A549 (cell line): ENCODE measurements at regions not wholly inside any gene's neighbourhood (a gene's known extent, or its start where the extent isn't known, plus 50 kb on each side); places are given as distances from the start of the nearest gene placed in this dataset.

Source experiments
- ATAC-seq, 2 experiments: fragments of 200-7000 bp in 1 of 2; fragments of >200 bp in 1 of 2; cut with Nextera tagmentation in 1 of 2; cut with Tn5 transposase in 1 of 2; 3 replicates each; pipeline versions ENCODE4 v1.8.0 to v1.9.1; 2018 to 2020; ENCODE audit warnings: mild to moderate bottlenecking in 1 of 2, moderate library complexity in 1 of 2
- CTCF ChIA-PET: fragments of 300-600 bp; sonication (Branson Sonifier 250); formaldehyde crosslinking; extraction: SDS; loops from one replicate; lab custom pipeline; 2021; ENCODE audit warnings: antibody characterized with exemption, inconsistent platforms; lab: Yijun Ruan, JAX
- POLR2A ChIA-PET: fragments of 350-600 bp; formaldehyde crosslinking; extraction: SDS; loops from one replicate; lab custom pipeline; 2021; ENCODE audit warnings: antibody characterized with exemption, inconsistent platforms; lab: Yijun Ruan, JAX
- DNase-seq, 2 experiments: peaks; one replicate each; pipeline versions ENCODE4 v3.0.0 to v3.0.0-alpha.2; 2011 to 2016; ENCODE audit warnings: low read depth in 1 of 2, low spot score in 1 of 2
- FAIRE-seq: peaks from 2 replicates; lab custom pipeline; 2011; peaks lifted over from hg19 to GRCh38; lab: Jason Lieb, UNC
- H3K27ac ChIP-seq, 2 experiments: fragments of >200 bp; sonication (Bioruptor Twin); formaldehyde crosslinking; 3 replicates each; pipeline ENCODE4 v1.5.1; 2016 to 2017
- H3K4me1 ChIP-seq: fragments of >200 bp; sonication (Bioruptor Twin); formaldehyde crosslinking; 3 replicates; pipeline ENCODE4 v1.6.1; 2016
- H3K4me2 ChIP-seq: fragments of >200 bp; sonication (Bioruptor Twin); formaldehyde crosslinking; 3 replicates; pipeline ENCODE4 v1.6.1; 2016
- H3K4me3 ChIP-seq: fragments of >200 bp; sonication (Bioruptor Twin); formaldehyde crosslinking; 3 replicates; pipeline ENCODE4 v1.5.1; 2016
- H3K9me3 ChIP-seq: fragments of >200 bp; sonication (Bioruptor Twin); formaldehyde crosslinking; 3 replicates; pipeline ENCODE4 v1.6.1; 2016
- BHLHE40 ChIP-seq: IDR thresholded peaks from 2 replicates; pipeline ENCODE4 v1.6.1; 2012; ENCODE audit warnings: low read depth, low read length, inconsistent platforms
- CBX2 ChIP-seq: fragments of 200-600 bp; sonication (generic); IDR thresholded peaks from 2 replicates; pipeline ENCODE4 v1.6.1; 2016; ENCODE audit warnings: low read depth, mild to moderate bottlenecking, borderline replicate concordance
- CEBPB ChIP-seq, 2 experiments: fragments of >200 bp in 1 of 2; sonication (Bioruptor Twin) in 1 of 2; formaldehyde crosslinking in 1 of 2; IDR thresholded peaks; 2 replicates each; pipeline ENCODE4 v1.6.1; 2012 to 2016
- CHD2 ChIP-seq: fragments of 150-350 bp; IDR thresholded peaks from 2 replicates; pipeline ENCODE4 v1.6.1; 2014; ENCODE audit warnings: low read length; ENCODE audit not compliant: partially characterized antibody
- CHD4 ChIP-seq: fragments of 200-600 bp; sonication (generic); IDR thresholded peaks from 2 replicates; pipeline ENCODE4 v1.6.1; 2016; ENCODE audit warnings: antibody characterized with exemption, mild to moderate bottlenecking, borderline replicate concordance
- EHMT2 ChIP-seq: fragments of 200-600 bp; sonication (generic); IDR thresholded peaks from 2 replicates; pipeline ENCODE4 v1.6.1; 2016; ENCODE audit warnings: antibody characterized with exemption, low read depth, mild to moderate bottlenecking, moderate library complexity
- FOSL2 ChIP-seq, 2 experiments: fragments of 450-650 bp in 1 of 2; fragments of >200 bp in 1 of 2; sonication (Bioruptor Twin) in 1 of 2; formaldehyde crosslinking; IDR thresholded peaks; 2 replicates each; pipeline versions ENCODE4 v1.5.0 to v1.6.1; 2016 to 2020; ENCODE audit warnings: mild to moderate bottlenecking in 1 of 2, moderate library complexity in 1 of 2
- HDAC2 ChIP-seq: fragments of 200-600 bp; sonication (generic); IDR thresholded peaks from 2 replicates; pipeline ENCODE4 v1.6.1; 2016
- HOXB13 ChIP-seq: fragments of 250-450 bp; sonication (Bioruptor Pico); IDR thresholded peaks from 2 replicates; pipeline ENCODE4 v1.5.0; 2020; ENCODE audit warnings: low read depth, mild to moderate bottlenecking, moderate library complexity
- HOXB5 ChIP-seq: fragments of 250-450 bp; sonication (Bioruptor Pico); IDR thresholded peaks from 2 replicates; pipeline ENCODE4 v1.5.0; 2020; ENCODE audit warnings: mild to moderate bottlenecking, moderate library complexity
- KDM1A ChIP-seq: fragments of 200-600 bp; sonication (generic); IDR thresholded peaks from 2 replicates; pipeline ENCODE4 v1.6.1; 2016; ENCODE audit warnings: low read depth, mild to moderate bottlenecking
- MYC ChIP-seq: IDR thresholded peaks from 2 replicates; pipeline ENCODE4 v1.6.1; 2012; ENCODE audit warnings: mild to moderate bottlenecking, inconsistent platforms, low read length, improper control_type of control experiment, borderline replicate concordance
- NPAS2 ChIP-seq: fragments of 250-450 bp; sonication (Bioruptor Pico); IDR thresholded peaks from 2 replicates; pipeline ENCODE4 v1.8.0; 2022; ENCODE audit warnings: mild to moderate bottlenecking, moderate library complexity, borderline replicate concordance
- NR3C1 ChIP-seq: fragments of >200 bp; sonication (Bioruptor Twin); formaldehyde crosslinking; IDR thresholded peaks from 3 replicates; pipeline ENCODE4 v1.6.1; 2017
- RARB ChIP-seq: fragments of 250-450 bp; sonication (Bioruptor Pico); IDR thresholded peaks from 2 replicates; pipeline ENCODE4 v1.8.0; 2021; ENCODE audit warnings: mild to moderate bottlenecking, moderate library complexity
- REST ChIP-seq: fragments of 200-600 bp; sonication (generic); IDR thresholded peaks from 2 replicates; pipeline ENCODE4 v1.6.1; 2016; ENCODE audit warnings: antibody characterized with exemption, mild to moderate bottlenecking, moderate library complexity
- RFX5 ChIP-seq: fragments of 450-650 bp; IDR thresholded peaks from 2 replicates; pipeline ENCODE4 v1.7.1; 2014; ENCODE audit warnings: antibody characterized with exemption, mild to moderate bottlenecking, moderate library complexity
- SMC3 ChIP-seq: fragments of >200 bp; sonication (Bioruptor Twin); formaldehyde crosslinking; IDR thresholded peaks from 3 replicates; pipeline ENCODE4 v1.6.1; 2018; ENCODE audit warnings: inconsistent platforms
- SREBF2 ChIP-seq: fragments of 450-650 bp; IDR thresholded peaks from 2 replicates; pipeline ENCODE4 v1.6.1; 2014; ENCODE audit warnings: mild to moderate bottlenecking, moderate library complexity
- TFCP2L1 ChIP-seq: fragments of 250-450 bp; sonication (Bioruptor Pico); IDR thresholded peaks from 2 replicates; pipeline ENCODE4 v1.5.0; 2021; ENCODE audit warnings: mild to moderate bottlenecking
- TP53 ChIP-seq: fragments of 250-450 bp; sonication (Bioruptor Pico); IDR thresholded peaks from 2 replicates; pipeline ENCODE4 v1.5.0; 2021; ENCODE audit warnings: mild to moderate bottlenecking, moderate library complexity
- ZC3H11A ChIP-seq: fragments of 450-650 bp; IDR thresholded peaks from 2 replicates; pipeline ENCODE4 v1.6.1; 2014; ENCODE audit warnings: antibody characterized with exemption, mild to moderate bottlenecking
- ZSCAN20 ChIP-seq: fragments of 250-450 bp; sonication (Bioruptor Pico); IDR thresholded peaks from 2 replicates; pipeline ENCODE4 v1.8.0; 2022; ENCODE audit warnings: mild to moderate bottlenecking, moderate library complexity
- WGBS: methylation state at CpG from one replicate; pipeline ENCODE4 v1.1.6; 2017; ENCODE audit errors: missing lambda C conversion rate; 5-methylcytosine and 5-hydroxymethylcytosine counted together
- TF ChIP-seq, protein P1 (sequence below): fragments of >200 bp; sonication (Bioruptor Twin); formaldehyde crosslinking; IDR thresholded peaks from 2 replicates; pipeline ENCODE4 v1.6.1; 2016
- TF ChIP-seq, protein P2 (sequence below): IDR thresholded peaks from 2 replicates; pipeline ENCODE4 v1.6.1; 2012
- TF ChIP-seq, protein P3 (sequence below): fragments of 250-450 bp; sonication (Bioruptor Pico); IDR thresholded peaks from 2 replicates; pipeline ENCODE4 v1.5.0; 2021; ENCODE audit warnings: mild to moderate bottlenecking, moderate library complexity, borderline replicate concordance

DNA sequence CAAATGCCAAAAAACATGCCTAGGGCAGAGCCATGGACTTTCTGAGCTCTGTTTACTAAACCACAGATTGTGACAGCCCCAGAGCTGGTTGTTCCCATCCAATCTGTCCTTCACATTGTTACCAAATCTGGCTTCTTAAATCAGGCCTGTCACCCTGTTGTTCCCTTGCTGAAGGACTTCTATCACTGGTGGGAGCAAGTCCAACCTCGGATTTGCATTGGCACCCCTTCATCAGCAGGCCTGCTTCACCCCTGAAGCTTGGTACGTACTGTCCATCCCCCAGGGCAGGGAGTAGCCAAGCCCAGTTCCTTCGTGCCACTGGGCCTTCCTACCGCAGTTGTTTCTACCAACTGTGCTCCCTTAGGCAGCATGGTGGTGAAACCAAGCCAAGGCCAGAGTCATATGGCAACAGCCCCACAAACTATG lies 357.3 kb upstream of the JARID2 start:
- no peak for ATAC-seq
- 78% methylated on average over 4 of the region's 4 CpGs for WGBS
- ChIA-PET POLR2A (no interaction called here), CTCF (no interaction called here)
- H3K27ac ChIP-seq: peak overlapping the region in 1 of 2 experiments; percentile 64; a peak in 4 of 6 replicates
- FAIRE-seq: no peak
- DNase-seq: no peak
- no peaks in the 10 kb centered on the region for H3K9me3 ChIP-seq
- no peak for TF ChIP-seq EHMT2
- TF ChIP-seq CEBPB (IDR thresholded peaks at IDR 0.05): no peak
- TF ChIP-seq ZC3H11A: no peak
- TF ChIP-seq KDM1A: no peak
- TF ChIP-seq FOSL2 (IDR thresholded peaks at IDR 0.05): no peak
- no peak for TF ChIP-seq FOSL2 (CRISPR knock-in tag; IDR thresholded peaks at IDR 0.05)
- TF ChIP-seq, protein P1, sequence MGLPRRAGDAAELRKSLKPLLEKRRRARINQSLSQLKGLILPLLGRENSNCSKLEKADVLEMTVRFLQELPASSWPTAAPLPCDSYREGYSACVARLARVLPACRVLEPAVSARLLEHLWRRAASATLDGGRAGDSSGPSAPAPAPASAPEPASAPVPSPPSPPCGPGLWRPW: no peak
- TF ChIP-seq CBX2: no peak
- no peak for TF ChIP-seq CHD2
- TF ChIP-seq SREBF2: no peak
- no peak for TF ChIP-seq HOXB13
- no peak for TF ChIP-seq NR3C1
- H3K4me3 ChIP-seq: no peak overlapping the region
- H3K4me2 ChIP-seq: peak overlapping the region; percentile 50; the same call in 2 of the 3 replicates
- H3K4me1 ChIP-seq: peaks cover 8% of the 10 kb centered on the region; the same call in 2 of the 3 replicates

DNA sequence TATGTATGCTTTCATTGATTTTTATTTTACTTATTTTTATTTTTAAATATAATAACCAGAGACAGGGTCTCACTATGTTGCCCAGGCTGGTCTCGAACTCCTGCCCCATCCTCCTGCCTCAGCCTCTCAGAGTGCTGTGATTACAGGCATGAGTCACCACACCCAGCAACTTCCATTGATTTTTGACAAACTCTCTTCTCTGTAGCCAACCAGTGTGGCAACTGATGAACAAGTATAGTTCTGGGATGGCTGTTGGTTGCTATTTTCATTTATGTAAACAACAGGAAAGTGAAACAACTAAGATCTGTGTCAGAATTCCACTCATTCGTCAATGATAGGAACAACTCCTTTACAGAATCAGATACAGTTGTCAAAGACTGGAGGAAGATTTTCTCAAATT lies 356.7 kb upstream of the JARID2 start:
- ChIA-PET CTCF (no interaction called here), POLR2A (no interaction called here)
- H3K4me2 ChIP-seq: peak overlapping the region; percentile 50
- ATAC-seq (peak; percentile 47 to 76; a peak in 4 of 6 replicates), FAIRE-seq (no peak), DNase-seq (peak in 1 of 2 experiments; percentile 76)
- H3K9me3 ChIP-seq: no peaks in the 10 kb centered on the region
- peaks cover 8% of the 10 kb centered on the region; the same call in 2 of the 3 replicates for H3K4me1 ChIP-seq
- WGBS: 40% methylated on average over 2 of the region's 2 CpGs
- no peak for TF ChIP-seq FOSL2 (IDR thresholded peaks at IDR 0.05)
- TF ChIP-seq FOSL2 (CRISPR knock-in tag; IDR thresholded peaks at IDR 0.05): peak; percentile 74
- peak; percentile 95 for TF ChIP-seq RFX5
- no peak for TF ChIP-seq MYC
- no peak overlapping the region for H3K4me3 ChIP-seq
- peak overlapping the region in 1 of 2 experiments; percentile 64; a peak in 3 of 6 replicates for H3K27ac ChIP-seq

DNA sequence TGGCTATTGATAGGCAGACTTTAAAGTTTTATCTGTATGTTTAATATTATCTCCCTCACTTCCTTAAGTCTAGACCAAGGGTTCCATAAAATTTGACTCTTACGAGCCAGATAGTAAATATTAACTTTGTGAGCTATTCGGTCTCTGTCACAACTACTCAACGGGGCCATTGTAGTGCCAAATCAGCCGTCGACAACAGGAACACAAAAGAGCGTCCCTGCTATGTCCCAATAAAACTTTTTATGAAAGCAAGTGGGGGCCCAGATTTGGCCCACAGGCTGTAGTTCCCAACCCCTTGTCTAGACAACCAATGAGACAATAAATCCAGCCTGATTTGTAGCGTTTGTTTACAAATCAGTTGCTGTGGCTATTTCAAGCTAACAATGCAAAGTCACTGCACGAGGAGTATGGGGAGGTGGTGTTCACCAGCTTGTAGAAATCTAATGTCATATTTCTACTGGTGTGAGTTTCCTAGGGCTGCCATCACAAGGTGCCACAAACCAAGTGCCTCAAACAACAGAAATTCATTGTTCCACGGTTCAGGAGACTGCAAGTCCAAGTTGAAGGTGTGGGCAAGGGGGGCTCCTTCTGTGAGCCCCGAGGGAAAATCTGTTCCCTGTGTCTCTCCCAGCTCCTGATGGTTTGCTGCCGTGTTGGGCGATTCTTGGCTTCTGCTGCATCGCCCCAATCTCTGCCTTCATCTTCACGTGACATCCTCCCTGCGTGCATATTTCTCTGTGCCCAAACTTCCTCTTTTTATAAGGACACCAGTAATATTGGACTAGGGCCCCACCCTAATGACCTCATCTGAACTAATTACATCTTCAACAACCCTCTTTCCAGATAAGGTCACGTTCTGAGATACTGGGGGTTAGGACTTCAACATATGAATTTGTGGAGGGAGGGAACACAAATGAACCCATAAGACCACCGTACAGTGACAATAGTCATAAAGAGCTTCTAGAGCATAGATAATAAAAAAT lies 356.0 kb upstream of the JARID2 start:
- Histone ChIP-seq H3K4me1 (peaks cover 8% of the 10 kb centered on the region; the same call in 2 of the 3 replicates), H3K9me3 (no peaks in the 10 kb centered on the region), H3K4me2 (peak overlapping the region; percentile 50), H3K27ac (peak overlapping the region; percentile 17 to 64; a peak in 4 of 6 replicates), H3K4me3 (no peak overlapping the region)
- TF ChIP-seq CHD2 (no peak), TP53 (CRISPR knock-in tag) (no peak), RFX5 (no peak), CEBPB (IDR thresholded peaks at IDR 0.05) (no peak), ZC3H11A (no peak), TFCP2L1 (CRISPR knock-in tag) (no peak), NPAS2 (CRISPR knock-in tag) (no peak), SMC3 (no peak), BHLHE40 (no peak), RARB (CRISPR knock-in tag) (no peak), HOXB5 (CRISPR knock-in tag) (no peak), CHD4 (no peak), REST (no peak), ZSCAN20 (CRISPR knock-in tag) (no peak), HDAC2 (no peak)
- TF ChIP-seq, protein P2, sequence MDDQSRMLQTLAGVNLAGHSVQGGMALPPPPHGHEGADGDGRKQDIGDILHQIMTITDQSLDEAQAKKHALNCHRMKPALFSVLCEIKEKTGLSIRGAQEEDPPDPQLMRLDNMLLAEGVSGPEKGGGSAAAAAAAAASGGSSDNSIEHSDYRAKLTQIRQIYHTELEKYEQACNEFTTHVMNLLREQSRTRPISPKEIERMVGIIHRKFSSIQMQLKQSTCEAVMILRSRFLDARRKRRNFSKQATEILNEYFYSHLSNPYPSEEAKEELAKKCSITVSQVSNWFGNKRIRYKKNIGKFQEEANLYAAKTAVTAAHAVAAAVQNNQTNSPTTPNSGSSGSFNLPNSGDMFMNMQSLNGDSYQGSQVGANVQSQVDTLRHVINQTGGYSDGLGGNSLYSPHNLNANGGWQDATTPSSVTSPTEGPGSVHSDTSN: no peak
- TF ChIP-seq, protein P3, sequence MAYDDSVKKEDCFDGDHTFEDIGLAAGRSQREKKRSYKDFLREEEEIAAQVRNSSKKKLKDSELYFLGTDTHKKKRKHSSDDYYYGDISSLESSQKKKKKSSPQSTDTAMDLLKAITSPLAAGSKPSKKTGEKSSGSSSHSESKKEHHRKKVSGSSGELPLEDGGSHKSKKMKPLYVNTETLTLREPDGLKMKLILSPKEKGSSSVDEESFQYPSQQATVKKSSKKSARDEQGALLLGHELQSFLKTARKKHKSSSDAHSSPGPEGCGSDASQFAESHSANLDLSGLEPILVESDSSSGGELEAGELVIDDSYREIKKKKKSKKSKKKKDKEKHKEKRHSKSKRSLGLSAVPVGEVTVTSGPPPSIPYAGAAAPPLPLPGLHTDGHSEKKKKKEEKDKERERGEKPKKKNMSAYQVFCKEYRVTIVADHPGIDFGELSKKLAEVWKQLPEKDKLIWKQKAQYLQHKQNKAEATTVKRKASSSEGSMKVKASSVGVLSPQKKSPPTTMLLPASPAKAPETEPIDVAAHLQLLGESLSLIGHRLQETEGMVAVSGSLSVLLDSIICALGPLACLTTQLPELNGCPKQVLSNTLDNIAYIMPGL (CRISPR knock-in tag): no peak
- ChIA-PET POLR2A (no interaction called here), CTCF (no interaction called here)
- ATAC-seq (peak in 1 of 2 experiments; percentile 66; a peak in 3 of 6 replicates), FAIRE-seq (no peak), DNase-seq (peak in 1 of 2 experiments; percentile 76)
- 50% methylated on average over 17 of the region's 17 CpGs for WGBS
